ENCODE measurements at regions not wholly inside any gene's neighbourhood (a gene's known extent, or its start where the extent isn't known, plus 50 kb on each side); places are given as distances from the start of the nearest gene placed in this dataset.

DNA sequence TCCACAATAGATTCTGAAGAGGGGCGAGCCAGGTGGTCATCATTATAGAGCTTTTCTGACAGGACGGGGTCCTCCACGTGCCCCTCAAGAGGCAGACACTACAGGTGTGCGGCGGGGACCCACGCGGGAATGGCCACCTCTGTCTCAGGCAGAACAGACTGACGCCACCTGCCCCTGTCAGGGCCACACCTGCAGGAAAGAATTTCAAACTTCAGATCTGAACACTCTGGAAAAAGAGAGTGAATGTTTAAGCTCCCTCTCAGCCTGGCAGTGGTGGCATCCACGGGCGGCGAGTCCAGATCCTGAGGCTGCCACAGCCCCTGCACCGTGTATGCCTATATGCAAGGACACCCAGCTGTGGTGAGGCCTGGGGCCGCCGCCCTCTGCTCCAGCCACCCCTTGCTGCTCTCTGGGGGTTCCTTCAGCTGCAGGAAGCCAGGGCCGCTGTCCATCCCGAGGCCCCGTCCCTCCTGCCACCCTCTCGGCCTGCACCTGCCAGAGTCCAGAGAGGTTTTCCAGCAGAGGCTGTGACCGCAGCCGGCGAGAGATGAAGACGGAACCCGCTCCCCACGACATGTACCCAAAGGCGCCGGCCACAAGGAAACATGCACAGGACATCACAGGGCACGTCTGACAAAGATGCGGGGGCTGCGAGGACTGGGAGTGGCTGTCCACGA lies 234.9 kb downstream of the ERMARD start:
- H3K4me3 ChIP-seq (ENCODE audit: low read length), result no peak overlapping the region
- DNase-seq (ENCODE audit: low read depth), result no peak
- TF ChIP-seq, protein P1, sequence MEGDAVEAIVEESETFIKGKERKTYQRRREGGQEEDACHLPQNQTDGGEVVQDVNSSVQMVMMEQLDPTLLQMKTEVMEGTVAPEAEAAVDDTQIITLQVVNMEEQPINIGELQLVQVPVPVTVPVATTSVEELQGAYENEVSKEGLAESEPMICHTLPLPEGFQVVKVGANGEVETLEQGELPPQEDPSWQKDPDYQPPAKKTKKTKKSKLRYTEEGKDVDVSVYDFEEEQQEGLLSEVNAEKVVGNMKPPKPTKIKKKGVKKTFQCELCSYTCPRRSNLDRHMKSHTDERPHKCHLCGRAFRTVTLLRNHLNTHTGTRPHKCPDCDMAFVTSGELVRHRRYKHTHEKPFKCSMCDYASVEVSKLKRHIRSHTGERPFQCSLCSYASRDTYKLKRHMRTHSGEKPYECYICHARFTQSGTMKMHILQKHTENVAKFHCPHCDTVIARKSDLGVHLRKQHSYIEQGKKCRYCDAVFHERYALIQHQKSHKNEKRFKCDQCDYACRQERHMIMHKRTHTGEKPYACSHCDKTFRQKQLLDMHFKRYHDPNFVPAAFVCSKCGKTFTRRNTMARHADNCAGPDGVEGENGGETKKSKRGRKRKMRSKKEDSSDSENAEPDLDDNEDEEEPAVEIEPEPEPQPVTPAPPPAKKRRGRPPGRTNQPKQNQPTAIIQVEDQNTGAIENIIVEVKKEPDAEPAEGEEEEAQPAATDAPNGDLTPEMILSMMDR (conservative IDR thresholded peaks at IDR 0.05; ENCODE audit: low read depth, low read length), result no peak

DNA sequence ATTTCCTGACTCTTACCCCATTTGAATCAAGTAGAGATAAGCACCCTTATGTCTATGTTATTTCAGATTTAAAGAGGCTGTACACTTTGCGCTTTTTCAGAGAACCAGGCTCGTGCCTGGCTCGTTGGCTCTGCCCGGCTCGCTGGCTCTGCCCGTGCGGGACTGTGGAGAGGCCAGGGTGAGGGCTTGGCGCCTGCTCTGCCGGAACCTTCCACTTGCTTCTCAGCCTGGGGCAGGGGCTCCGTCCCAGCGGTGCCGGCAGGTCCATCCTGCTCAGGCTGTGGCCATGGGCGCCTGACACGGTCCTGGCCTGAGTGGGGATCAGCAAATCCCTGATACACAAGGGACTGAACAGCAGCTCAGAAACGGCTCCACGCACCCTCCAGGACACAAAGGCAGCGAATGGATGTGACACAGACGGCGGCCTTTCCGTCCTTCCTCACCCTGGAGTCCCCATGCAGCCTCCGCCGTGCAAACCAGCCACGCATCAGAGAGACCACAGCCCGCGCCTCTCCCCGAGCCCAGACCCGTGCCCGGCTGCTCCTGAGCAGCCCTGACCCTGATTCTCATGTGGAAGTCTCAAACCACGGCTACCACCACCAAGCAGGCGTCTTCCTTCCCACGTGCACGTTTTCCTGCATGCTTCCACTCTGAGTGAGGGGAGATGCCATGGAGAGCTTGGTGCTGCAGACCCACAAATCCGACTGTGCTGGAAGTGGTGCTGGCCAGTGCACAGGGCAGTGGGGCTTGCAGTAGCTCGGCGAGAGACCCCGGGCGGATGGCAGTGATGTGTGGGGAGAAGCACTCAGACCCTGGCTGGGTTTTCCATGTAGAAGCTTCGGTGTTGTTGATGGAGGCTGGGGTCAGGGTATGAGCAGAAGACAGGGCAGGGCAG lies 233.9 kb downstream of the ERMARD start:
- no peak overlapping the region for H3K4me3 ChIP-seq (ENCODE audit: low read length)
- no peak for DNase-seq (ENCODE audit: low read depth)

DNA sequence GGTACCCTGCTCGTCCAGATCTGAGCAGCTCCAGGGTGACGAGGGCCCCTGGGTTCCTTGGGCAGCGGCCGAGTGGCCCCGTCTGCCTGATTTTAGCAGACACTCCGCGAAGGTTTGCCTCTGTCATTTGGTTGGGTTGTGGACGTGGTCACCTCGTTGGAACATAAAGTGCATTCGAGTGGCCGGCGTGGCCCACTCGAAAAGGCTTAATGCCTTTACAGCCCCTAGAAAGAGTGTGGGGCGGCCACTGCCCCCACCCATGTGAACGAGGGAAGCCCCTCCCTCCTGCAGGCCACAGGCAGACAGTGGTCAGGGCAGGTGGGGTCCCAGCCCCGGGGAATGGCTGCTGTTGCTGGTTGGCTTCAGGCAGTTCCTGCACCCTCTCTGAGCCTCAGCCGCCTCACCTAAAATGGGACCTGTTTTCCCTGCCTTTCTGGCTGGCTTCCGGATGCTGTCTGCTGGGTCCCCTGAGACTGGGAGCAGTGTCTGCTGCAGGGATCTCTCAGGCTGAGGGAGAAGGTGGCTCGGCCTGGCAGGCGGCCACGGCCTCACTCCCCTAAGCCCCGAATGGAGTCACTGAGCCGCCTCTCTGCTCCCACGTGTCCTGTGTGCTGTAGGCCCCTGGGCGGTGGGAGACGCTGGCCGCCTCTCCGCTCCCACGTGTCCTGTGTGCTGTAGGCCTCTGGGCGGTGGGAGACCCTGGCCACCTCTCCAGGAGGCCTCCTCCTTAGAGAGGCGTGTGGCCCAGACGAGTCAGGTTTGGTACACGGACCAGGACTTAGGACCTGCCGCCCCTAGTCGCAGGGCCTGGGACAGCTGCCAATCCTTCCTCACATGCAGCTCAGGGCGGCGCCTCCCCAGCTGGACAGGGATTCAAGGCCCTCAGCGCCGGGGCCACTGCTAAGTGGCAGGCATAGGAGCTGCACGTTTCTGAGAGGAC lies 233.0 kb downstream of the ERMARD start:
- H3K4me3 ChIP-seq (ENCODE audit: low read length), result no peak overlapping the region
- TF ChIP-seq, protein P1 (conservative IDR thresholded peaks at IDR 0.05; ENCODE audit: low read depth, low read length), result no peak
- DNase-seq (ENCODE audit: low read depth), result no peak

More for the DNA sequence above, 233.9 kb downstream of the ERMARD start:
- TF ChIP-seq, protein P1 (conservative IDR thresholded peaks at IDR 0.05; ENCODE audit: low read depth, low read length), result no peak

DNA sequence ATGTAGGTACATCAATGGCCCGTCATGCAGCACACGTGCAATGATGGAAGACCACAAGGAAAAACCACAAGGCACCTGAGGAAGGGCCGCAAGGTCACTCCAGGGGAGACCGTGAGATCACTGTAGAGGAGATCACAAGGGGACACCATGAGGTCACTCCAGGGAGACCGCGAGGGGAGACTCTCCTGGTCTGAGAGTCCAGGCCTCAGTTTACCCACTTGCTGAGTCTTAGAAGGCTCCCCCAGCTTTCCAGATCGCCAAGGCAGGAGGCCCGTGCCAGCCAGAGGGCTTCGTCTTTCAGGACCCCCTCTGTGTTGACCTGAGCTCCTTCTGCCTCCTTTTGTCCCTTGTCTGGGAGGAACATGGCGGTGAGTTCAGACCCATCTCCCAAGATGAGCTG lies 232.2 kb downstream of the ERMARD start:
- DNase-seq (ENCODE audit: low read depth), result no peak
- TF ChIP-seq, protein P1 (conservative IDR thresholded peaks at IDR 0.05; ENCODE audit: low read depth, low read length), result no peak
- no peak overlapping the region for H3K4me3 ChIP-seq (ENCODE audit: low read length)

DNA sequence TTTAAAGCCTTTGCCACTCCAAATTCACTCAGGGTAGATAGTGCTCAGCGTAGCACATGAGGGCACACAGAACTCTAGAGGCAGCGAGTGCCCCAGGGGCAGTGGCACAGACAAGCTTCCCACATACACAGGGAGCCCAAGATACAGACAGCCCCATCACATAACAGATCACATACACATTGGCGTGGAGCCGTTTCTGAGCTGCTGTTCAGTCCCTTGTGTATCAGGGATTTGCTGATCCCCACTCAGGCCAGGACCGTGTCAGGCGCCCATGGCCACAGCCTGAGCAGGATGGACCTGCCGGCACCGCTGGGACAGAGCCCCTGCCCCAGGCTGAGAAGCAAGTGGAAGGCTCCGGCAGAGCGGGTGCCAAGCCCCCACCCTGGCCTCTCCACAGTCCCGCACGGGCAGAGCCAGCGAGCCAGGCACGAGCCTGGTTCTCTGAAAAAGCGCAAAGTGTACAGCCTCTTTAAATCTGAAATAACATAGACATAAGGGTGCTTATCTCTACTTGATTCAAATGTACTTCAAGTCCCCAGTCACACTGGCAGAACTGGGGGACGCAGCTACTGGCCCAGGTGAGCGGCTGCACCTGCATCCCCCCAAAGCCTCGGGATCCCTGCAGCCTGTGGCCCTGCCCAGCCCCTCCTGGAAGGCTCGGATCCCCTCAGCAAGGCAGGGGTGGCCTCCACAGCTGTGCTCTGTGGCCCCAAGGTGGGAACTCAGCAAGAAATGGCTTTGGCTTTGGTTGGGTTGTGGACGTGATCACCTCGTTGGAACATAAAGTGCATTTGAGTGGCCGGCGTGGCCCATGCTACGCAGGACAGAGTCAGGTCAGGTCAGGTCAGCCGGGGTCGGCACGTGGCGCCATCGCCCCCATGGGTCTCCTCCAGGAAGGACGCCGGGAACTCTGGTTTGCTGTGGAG lies 231.3 kb downstream of the ERMARD start:
- no peak for DNase-seq (ENCODE audit: low read depth)
- H3K4me3 ChIP-seq (ENCODE audit: low read length), result no peak overlapping the region
- TF ChIP-seq, protein P1 (conservative IDR thresholded peaks at IDR 0.05; ENCODE audit: low read depth, low read length), result no peak

DNA sequence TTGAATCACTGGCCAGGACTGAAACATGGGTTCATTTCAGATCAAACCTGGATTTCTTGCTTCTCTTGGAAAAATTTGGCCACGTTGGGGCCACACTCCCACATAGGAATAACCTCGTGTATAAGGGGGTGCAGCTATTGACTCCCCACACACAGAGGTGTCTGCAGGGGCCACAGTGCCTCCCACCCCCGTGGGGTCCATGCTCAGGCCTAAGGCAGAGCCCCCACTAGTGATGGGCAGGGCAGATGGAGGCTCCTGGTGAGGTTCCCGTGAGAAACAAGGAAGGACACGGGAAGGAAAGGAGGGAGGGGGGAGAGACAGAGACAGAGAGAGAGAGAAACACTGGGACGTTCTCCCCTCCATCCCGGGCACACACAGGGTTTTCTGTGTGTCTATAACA lies 230.5 kb downstream of the ERMARD start:
- DNase-seq (ENCODE audit: low read depth), result no peak
- H3K4me3 ChIP-seq (ENCODE audit: low read length), result no peak overlapping the region
- TF ChIP-seq, protein P1 (conservative IDR thresholded peaks at IDR 0.05; ENCODE audit: low read depth, low read length), result no peak

All from retinal pigment epithelial cell (primary cell).